ENCODE measurements at regions not wholly inside any gene's neighbourhood (a gene's known extent, or its start where the extent isn't known, plus 50 kb on each side); places are given as distances from the start of the nearest gene placed in this dataset.

DNA sequence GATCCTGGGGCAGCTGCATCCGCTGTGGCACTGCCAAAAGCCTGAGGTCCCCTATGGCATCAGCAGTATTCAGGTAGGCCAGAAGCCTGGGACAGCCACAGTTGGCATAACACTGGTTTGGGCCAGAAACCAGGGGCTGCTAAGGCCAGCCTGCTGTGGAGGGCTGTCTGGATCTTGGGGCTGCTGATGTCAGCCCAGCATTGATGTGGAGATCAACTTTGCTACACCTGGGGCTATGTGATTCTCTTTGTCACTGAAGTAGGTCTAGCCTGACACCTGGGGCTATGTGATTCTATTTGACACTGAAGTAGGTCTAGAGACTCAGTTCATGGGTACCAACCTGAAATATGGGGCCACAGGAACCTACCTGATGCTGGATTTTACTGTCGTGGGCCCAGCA lies 411.5 kb downstream of the RASEF start:
- TF ChIP-seq ELK4 (IDR thresholded peaks at IDR 0.05; ENCODE audit: borderline replicate concordance, low read depth, low read length) (no peak), ZNF302 (tag by site-specific recombination; IDR thresholded peaks at IDR 0.05; ENCODE audit: low read depth) (no peak), TCF7L2 (IDR thresholded peaks at IDR 0.05; ENCODE audit: borderline replicate concordance, low read depth, low read length) (no peak), ZNF121 (tag by site-specific recombination; IDR thresholded peaks at IDR 0.05) (no peak), PRDM2 (tag by site-specific recombination; IDR thresholded peaks at IDR 0.05; ENCODE audit: borderline replicate concordance) (no peak), RBAK (tag by site-specific recombination; IDR thresholded peaks at IDR 0.05) (no peak), EGR2 (tag by site-specific recombination; IDR thresholded peaks at IDR 0.05; ENCODE audit: low read depth) (no peak), TRIM28 (IDR thresholded peaks at IDR 0.05; ENCODE audit: borderline replicate concordance, low read length) (no peak)
- TF ChIP-seq, protein P1, sequence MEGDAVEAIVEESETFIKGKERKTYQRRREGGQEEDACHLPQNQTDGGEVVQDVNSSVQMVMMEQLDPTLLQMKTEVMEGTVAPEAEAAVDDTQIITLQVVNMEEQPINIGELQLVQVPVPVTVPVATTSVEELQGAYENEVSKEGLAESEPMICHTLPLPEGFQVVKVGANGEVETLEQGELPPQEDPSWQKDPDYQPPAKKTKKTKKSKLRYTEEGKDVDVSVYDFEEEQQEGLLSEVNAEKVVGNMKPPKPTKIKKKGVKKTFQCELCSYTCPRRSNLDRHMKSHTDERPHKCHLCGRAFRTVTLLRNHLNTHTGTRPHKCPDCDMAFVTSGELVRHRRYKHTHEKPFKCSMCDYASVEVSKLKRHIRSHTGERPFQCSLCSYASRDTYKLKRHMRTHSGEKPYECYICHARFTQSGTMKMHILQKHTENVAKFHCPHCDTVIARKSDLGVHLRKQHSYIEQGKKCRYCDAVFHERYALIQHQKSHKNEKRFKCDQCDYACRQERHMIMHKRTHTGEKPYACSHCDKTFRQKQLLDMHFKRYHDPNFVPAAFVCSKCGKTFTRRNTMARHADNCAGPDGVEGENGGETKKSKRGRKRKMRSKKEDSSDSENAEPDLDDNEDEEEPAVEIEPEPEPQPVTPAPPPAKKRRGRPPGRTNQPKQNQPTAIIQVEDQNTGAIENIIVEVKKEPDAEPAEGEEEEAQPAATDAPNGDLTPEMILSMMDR (tag by site-specific recombination; IDR thresholded peaks at IDR 0.05), result no peak
